ENCODE measurements at regions not wholly inside any gene's neighbourhood (a gene's known extent, or its start where the extent isn't known, plus 50 kb on each side); places are given as distances from the start of the nearest gene placed in this dataset.

DNA sequence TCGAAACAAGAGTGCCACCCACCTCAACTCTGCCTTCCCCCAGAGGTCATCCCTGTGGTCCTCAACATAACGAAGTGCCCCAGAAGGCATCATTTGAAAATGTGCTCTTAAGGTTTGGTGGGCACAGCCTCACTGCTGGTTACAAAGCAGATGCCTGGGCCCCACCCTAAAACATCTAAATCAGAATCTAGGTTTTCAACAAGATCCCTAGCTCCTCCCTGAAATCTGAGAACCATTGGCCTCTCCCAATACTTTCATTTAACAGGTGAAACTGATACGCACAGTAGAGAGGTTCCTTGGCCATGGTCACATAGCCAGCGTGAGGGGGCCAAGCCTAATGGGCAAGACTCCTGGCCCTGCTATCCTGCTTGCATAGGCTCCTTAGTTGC, 376.2 kb upstream of the CLINT1 start:
- TF ChIP-seq POLR2A (IDR thresholded peaks at IDR 0.05), result no peak
- no peak for TF ChIP-seq CTCF (IDR thresholded peaks at IDR 0.05)
